Adrenal gland (tissue), 9 donors: ENCODE measurements at regions not wholly inside any gene's neighbourhood (a gene's known extent, or its start where the extent isn't known, plus 50 kb on each side); places are given as distances from the start of the nearest gene placed in this dataset.

Source experiments
- DNase-seq, 7 donors: peaks; one replicate each; pipeline ENCODE4 v3.0.0-alpha.2; 2019 to 2020
- H3K27ac ChIP-seq, 5 donors: fragments of 200-600 bp; sonication (generic) in 4 of 5; 1 replicate in 3 of 5; 2 replicates in 2 of 5; pipeline versions ENCODE4 v1.5.1 to v1.8.0; 2016 to 2020; ENCODE audit warnings: mild to moderate bottlenecking in 1 of 5
- H3K27me3 ChIP-seq: fragments of 200-600 bp; 2 replicates; pipeline ENCODE4 v1.8.0; 2021
- H3K36me3 ChIP-seq, 2 donors: fragments of 200-600 bp; replicated peaks in 1 of 2; 1 replicate in 1 of 2; 2 replicates in 1 of 2; pipeline versions ENCODE4 v1.5.1 to v1.8.0; 2018 to 2022
- H3K4me1 ChIP-seq, 2 donors: fragments of 200-600 bp; replicated peaks in 1 of 2; 1 replicate in 1 of 2; 2 replicates in 1 of 2; pipeline versions ENCODE4 v1.5.1 to v1.8.0; 2018 to 2021
- H3K4me3 ChIP-seq, 4 donors: fragments of 200-600 bp; sonication (generic) in 3 of 4; one replicate each; pipeline ENCODE4 v1.5.1; 2016 to 2018
- H3K9me3 ChIP-seq, 3 donors: fragments of 200-600 bp; sonication (generic) in 1 of 3; replicated peaks in 1 of 3; 1 replicate in 2 of 3; 2 replicates in 1 of 3; pipeline versions ENCODE4 v1.5.1 to v1.8.0; 2016 to 2021
- POLR2A ChIP-seq, 2 donors: fragments of 450-650 bp; IDR thresholded peaks; one replicate each; pipeline ENCODE4 v1.6.1; 2017; ENCODE audit warnings: antibody characterized with exemption in 2 of 2, mild to moderate bottlenecking in 2 of 2, moderate library complexity in 1 of 2
- WGBS, 4 donors: extraction: QIAGEN DNeasy Blood & Tissue Kit in 2 of 4; methylation state at CpG; one replicate each; pipeline versions ENCODE4 v1.1.5 to v1.1.7; 2013 to 2017; 5-methylcytosine and 5-hydroxymethylcytosine counted together
- intact Hi-C, 2 donors: fragments of 100-400 bp; cut with DNase I; formaldehyde crosslinking; loops; one replicate each; pipeline versions ENCODE4 v1.14.1 to v1.15.0; 2022 to 2023
- TF ChIP-seq, protein P1 (sequence below), 6 experiments: fragments of 450-650 bp in 4 of 6; fragments of 200-600 bp in 2 of 6; sonication (generic) in 1 of 6; IDR thresholded peaks; 1 replicate in 5 of 6; 2 replicates in 1 of 6; pipeline versions ENCODE4 v1.5.1 to v1.8.0; 2016 to 2021; ENCODE audit warnings: antibody characterized with exemption in 6 of 6, mild to moderate bottlenecking in 2 of 6, moderate library complexity in 1 of 6
- donor health status: healthy with polysubstance abuse.
- donor health status: Bipolar disorder and iron deficiency.
- donor health status: DM: yes; HTN: yes; CAD: no.
- donor health status: DM: no; HTN: no; CAD: no.
- donor health status: DM: no; HTN: no; CAD: no.

DNA sequence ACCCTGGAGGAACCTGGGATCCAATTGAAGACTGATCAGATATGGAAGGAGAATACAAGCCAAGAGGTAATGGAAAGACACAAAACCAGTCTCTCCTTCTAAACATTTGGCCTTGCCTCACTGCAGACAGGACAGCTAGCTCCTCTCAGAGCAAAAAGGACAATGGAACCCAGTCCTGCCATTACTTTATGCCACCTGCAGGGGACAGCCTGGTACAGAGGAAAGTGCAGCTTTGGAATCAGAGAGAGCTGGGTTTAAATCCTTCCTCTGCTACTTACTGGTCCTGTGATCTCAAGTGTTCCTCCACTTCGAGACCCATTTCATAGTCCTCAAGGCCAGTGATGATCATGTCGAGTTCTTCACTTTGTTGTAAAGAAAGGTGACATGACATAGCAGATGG, 159.4 kb upstream of the SMAD3 start:
- no peak overlapping the region for H3K27ac ChIP-seq
- H3K4me3 ChIP-seq, result no peak overlapping the region
- no peaks in the 10 kb centered on the region for H3K36me3 ChIP-seq
- intact Hi-C loops, result no loop called here
- no peaks in the 10 kb centered on the region for H3K27me3 ChIP-seq
- 80 to 95% (median 89%) methylated on average over 2 of the region's 2 CpGs for WGBS, 4 donors
- peak in 2 of 7 donors; percentile 5 to 9 for DNase-seq
- no peaks in the 10 kb centered on the region for H3K9me3 ChIP-seq
- H3K4me1 ChIP-seq, result no peaks in the 10 kb centered on the region
- TF ChIP-seq, protein P1, sequence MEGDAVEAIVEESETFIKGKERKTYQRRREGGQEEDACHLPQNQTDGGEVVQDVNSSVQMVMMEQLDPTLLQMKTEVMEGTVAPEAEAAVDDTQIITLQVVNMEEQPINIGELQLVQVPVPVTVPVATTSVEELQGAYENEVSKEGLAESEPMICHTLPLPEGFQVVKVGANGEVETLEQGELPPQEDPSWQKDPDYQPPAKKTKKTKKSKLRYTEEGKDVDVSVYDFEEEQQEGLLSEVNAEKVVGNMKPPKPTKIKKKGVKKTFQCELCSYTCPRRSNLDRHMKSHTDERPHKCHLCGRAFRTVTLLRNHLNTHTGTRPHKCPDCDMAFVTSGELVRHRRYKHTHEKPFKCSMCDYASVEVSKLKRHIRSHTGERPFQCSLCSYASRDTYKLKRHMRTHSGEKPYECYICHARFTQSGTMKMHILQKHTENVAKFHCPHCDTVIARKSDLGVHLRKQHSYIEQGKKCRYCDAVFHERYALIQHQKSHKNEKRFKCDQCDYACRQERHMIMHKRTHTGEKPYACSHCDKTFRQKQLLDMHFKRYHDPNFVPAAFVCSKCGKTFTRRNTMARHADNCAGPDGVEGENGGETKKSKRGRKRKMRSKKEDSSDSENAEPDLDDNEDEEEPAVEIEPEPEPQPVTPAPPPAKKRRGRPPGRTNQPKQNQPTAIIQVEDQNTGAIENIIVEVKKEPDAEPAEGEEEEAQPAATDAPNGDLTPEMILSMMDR (IDR thresholded peaks at IDR 0.05), result no peak
- TF ChIP-seq POLR2A (IDR thresholded peaks at IDR 0.05), result no peak

DNA sequence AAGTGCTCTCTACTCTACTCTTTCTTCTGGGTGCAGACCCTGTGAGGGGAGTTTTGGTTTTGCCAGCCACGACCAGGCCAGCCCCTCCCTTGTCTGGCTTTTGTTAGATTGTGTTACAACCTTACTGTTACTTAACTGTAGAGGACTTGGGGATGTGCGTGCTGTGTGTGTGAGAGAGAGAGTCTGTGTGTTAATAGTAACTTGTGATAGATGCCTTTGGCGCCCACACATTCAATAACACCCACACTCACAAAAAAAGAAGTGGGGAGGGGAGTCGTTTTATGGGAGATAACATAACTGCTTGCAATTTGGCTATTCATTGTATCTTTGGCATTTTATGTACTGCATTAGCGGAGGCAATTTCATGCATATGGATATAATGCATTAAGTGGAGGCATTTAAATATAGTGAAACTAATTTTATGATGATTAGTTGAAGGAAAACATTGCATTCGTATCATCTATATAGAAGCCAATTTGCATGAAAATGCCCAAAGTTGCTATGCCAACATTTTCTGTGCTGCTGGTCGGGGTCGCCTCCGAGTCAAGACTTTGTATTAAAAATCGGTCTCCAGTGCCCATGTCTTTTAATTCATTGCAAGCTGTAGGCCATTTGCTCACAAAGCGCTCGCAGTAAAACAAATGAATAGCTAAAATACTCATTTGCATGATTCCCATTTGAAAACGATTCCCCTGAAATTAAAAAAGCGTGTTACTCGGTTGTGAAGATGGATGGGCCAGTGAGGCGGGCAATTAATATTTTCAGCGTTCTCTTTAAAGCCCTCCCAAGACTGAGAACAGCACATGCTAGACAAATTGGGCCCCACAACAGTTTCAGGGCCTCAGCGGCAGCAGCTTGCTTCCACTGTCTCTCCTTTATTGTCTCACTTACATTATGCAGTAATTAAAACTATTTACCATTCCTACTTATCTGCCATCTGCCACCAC, 158.5 kb upstream of the SMAD3 start:
- H3K27me3 ChIP-seq, result no peaks in the 10 kb centered on the region
- no peaks in the 10 kb centered on the region for H3K4me1 ChIP-seq
- no peak for TF ChIP-seq POLR2A (IDR thresholded peaks at IDR 0.05)
- TF ChIP-seq, protein P1 (IDR thresholded peaks at IDR 0.05), result no peak
- no peaks in the 10 kb centered on the region for H3K9me3 ChIP-seq
- WGBS, 4 donors, result 83 to 89% (median 85%) methylated on average over 18 of the region's 18 CpGs
- no peak overlapping the region for H3K4me3 ChIP-seq
- DNase-seq, result peak in 2 of 7 donors; percentile 8 to 9
- no peak overlapping the region for H3K27ac ChIP-seq
- intact Hi-C loops, result no loop called here
- no peaks in the 10 kb centered on the region for H3K36me3 ChIP-seq

DNA sequence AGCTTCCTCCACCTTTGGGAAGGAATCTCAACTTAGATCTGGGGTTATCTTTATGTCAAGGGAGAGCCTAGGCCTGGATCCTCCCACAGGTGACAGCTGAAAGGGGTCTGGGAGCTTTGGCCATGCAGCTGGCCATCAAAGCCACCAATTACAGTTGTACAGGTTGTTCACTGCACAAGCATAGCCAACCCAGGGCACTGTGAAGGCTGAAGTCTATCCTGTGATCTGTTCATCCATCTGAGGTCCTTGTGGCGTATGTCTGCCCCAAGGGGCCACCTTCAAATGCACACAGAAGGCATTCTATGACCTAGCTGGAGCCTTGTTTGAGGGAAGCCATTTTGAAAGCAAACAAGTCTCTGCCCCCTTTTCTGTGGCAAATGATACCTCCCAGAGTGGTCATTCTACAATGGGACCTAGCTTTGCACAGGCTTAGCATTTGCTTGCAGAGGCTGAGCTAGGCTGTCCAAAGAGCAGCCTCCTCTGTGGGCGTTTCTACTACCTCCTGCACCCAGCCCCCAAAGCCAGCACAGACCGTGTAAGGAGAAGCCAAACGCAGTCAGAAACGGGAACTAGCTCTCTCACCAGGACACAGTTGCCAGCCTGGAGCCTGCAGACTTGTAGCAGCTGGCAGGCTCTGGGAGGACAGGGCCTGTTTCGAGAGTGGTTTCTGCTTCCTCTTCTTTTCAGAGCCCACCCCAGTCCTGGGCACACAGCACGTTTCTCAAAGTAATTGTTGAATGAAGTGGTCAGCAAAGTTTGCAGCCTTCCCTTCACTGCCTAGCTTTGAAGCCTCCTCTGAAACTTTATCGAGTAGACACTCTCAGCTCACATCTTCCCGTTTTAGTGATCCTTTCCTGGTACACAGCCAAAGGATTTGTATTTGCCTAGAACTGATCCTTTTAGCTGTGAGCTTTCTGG, 157.3 kb upstream of the SMAD3 start:
- Histone ChIP-seq H3K9me3 (no peaks in the 10 kb centered on the region), H3K4me3 (no peak overlapping the region), H3K36me3 (no peaks in the 10 kb centered on the region), H3K27ac (peak overlapping the region in 1 of 5 donors; percentile 18), H3K27me3 (no peaks in the 10 kb centered on the region), H3K4me1 (no peaks in the 10 kb centered on the region)
- 49 to 66% (median 62%) methylated on average over 8 to 9 of the region's 9 CpGs for WGBS, 4 donors
- intact Hi-C loops, result no loop called here
- peak in 5 of 7 donors; percentile 37 to 70 (median 58) for DNase-seq
- no peak for TF ChIP-seq POLR2A (IDR thresholded peaks at IDR 0.05)
- TF ChIP-seq, protein P1 (IDR thresholded peaks at IDR 0.05), result no peak

DNA sequence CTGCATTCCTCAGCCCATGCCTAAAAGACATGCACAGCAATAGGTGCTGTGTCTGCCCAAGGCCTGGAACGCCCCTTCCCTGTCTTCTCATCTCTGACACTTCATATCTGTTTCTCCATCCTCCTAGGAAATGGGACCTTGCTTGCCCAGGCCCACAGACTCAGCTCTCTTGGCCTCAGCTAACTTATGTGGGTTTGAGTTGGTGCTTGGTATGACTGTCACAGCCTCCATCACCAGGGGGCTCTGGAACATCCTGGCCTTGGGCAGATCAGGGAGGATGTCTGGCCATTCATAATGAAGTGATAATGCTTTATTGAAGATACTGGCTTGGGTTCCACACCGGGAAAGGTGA, 156.7 kb upstream of the SMAD3 start:
- Histone ChIP-seq H3K4me3 (no peak overlapping the region), H3K27ac (peak overlapping the region in 1 of 5 donors; percentile 18), H3K9me3 (no peaks in the 10 kb centered on the region), H3K27me3 (no peaks in the 10 kb centered on the region), H3K36me3 (no peaks in the 10 kb centered on the region), H3K4me1 (no peaks in the 10 kb centered on the region)
- WGBS, 4 donors, result 46 to 65% (median 53%) methylated on average over 2 of the region's 2 CpGs
- intact Hi-C loops, result no loop called here
- TF ChIP-seq POLR2A (IDR thresholded peaks at IDR 0.05), result no peak
- TF ChIP-seq, protein P1 (IDR thresholded peaks at IDR 0.05), result no peak
- peak in 3 of 7 donors; percentile 5 to 30 (median 11) for DNase-seq
